Parathyroid adenoma (tissue), 2 donors: ENCODE measurements at regions not wholly inside any gene's neighbourhood (a gene's known extent, or its start where the extent isn't known, plus 50 kb on each side); places are given as distances from the start of the nearest gene placed in this dataset.
A peak's percentile ranks its signal among the peaks of the same experiment; 100 is the strongest.

Experiments used
- H2AFZ ChIP-seq: fragments of 300-600 bp; sonication (generic); one replicate; pipeline ENCODE4 v1.7.0; 2017; ENCODE audit warnings: antibody characterized with exemption, mild to moderate bottlenecking
- H3K27ac ChIP-seq: fragments of 300-600 bp; sonication (generic); one replicate; pipeline ENCODE4 v1.7.0; 2017
- H3K27me3 ChIP-seq: fragments of 300-600 bp; sonication (generic); one replicate; pipeline ENCODE4 v1.7.0; 2017; ENCODE audit warnings: low read length; ENCODE audit not compliant: control insufficient read depth, insufficient read depth
- H3K36me3 ChIP-seq: fragments of 300-600 bp; sonication (generic); one replicate; pipeline ENCODE4 v1.7.0; 2017; ENCODE audit warnings: low read length; ENCODE audit not compliant: control insufficient read depth, insufficient read depth
- H3K4me1 ChIP-seq: fragments of 300-600 bp; sonication (generic); one replicate; pipeline ENCODE4 v1.7.0; 2017; ENCODE audit warnings: control low read depth
- H3K4me2 ChIP-seq: fragments of 300-600 bp; sonication (generic); one replicate; pipeline ENCODE4 v1.7.0; 2017; ENCODE audit warnings: low read length
- H3K4me3 ChIP-seq: fragments of 300-600 bp; sonication (generic); one replicate; pipeline ENCODE4 v1.7.0; 2017; ENCODE audit warnings: low read depth, low read length
- H3K79me2 ChIP-seq: fragments of 300-600 bp; sonication (generic); one replicate; pipeline ENCODE4 v1.7.0; 2017; ENCODE audit warnings: control low read depth
- H3K9ac ChIP-seq: fragments of 300-600 bp; sonication (generic); one replicate; pipeline ENCODE4 v1.7.0; 2017; ENCODE audit warnings: mild to moderate bottlenecking
- H3K9me3 ChIP-seq: fragments of 300-600 bp; sonication (generic); one replicate; pipeline ENCODE4 v1.7.0; 2017; ENCODE audit warnings: low read length; ENCODE audit not compliant: control insufficient read depth
- TF ChIP-seq, protein P1 (sequence below): fragments of 300-600 bp; sonication (generic); IDR thresholded peaks from one replicate; pipeline ENCODE4 v1.7.0; 2017; ENCODE audit warnings: antibody characterized with exemption, mild to moderate bottlenecking
- donor health status: primary hyperparathyroidism.

DNA sequence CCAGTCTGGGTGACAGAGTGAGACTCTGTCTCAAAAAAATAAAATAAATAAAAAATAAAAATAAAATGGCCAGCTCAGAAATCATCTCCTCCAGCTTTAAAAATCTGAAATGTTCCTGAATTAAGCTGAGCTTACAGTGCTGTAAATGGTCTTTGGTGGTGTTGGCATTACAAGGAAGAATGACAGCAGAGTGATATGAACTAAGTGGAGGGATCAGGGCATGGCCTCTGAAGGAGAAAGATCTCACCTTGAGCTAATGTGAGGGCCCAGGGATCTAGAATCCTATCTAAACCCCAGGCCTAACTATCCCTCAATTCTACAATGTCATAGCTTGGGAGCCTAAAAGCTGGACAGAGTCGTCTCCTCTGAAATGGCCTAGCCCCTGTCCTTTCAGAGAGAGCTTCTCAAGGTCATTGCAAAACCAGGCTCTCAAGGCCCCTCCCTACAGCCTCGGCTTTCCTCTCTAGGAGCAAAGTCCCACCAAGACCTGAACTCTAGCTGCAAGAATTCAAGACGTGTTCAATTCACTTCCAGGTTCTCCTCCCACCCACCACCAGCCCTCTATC lies 345.4 kb downstream of the BUD13 start:
- Histone ChIP-seq H3K4me1 (peaks cover 3% of the 10 kb centered on the region), H3K36me3 (no peaks in the 10 kb centered on the region), H3K79me2 (no peaks in the 10 kb centered on the region), H3K9me3 (no peaks in the 10 kb centered on the region), H3K9ac (no peak overlapping the region), H3K27me3 (no peaks in the 10 kb centered on the region), H2AFZ (peak overlapping the region; percentile 17), H3K4me3 (no peak overlapping the region), H3K27ac (no peak overlapping the region), H3K4me2 (no peak overlapping the region)
- TF ChIP-seq, protein P1, sequence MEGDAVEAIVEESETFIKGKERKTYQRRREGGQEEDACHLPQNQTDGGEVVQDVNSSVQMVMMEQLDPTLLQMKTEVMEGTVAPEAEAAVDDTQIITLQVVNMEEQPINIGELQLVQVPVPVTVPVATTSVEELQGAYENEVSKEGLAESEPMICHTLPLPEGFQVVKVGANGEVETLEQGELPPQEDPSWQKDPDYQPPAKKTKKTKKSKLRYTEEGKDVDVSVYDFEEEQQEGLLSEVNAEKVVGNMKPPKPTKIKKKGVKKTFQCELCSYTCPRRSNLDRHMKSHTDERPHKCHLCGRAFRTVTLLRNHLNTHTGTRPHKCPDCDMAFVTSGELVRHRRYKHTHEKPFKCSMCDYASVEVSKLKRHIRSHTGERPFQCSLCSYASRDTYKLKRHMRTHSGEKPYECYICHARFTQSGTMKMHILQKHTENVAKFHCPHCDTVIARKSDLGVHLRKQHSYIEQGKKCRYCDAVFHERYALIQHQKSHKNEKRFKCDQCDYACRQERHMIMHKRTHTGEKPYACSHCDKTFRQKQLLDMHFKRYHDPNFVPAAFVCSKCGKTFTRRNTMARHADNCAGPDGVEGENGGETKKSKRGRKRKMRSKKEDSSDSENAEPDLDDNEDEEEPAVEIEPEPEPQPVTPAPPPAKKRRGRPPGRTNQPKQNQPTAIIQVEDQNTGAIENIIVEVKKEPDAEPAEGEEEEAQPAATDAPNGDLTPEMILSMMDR, result no peak

DNA sequence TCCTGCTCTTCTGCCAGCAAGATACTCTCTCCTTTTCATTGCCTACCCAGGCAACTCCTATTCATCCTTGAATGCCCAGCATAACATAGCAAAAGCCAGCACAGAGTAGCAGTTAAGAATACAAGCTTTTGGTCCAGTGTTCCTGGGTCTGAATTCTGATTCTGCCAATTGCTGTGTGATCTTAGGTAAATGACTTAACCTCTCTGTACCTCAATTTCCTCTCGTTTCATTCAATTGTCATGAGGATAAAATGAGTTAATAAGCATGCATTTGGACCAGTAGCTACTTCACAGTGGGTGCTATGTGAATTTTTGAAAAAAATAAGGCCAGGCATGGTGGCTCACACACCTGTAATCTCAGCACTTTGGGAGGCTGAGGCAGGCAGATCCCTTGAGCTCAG lies 346.0 kb downstream of the BUD13 start:
- no peak overlapping the region for H3K9ac ChIP-seq
- H3K79me2 ChIP-seq, result no peaks in the 10 kb centered on the region
- TF ChIP-seq, protein P1, result no peak
- H3K4me3 ChIP-seq, result no peak overlapping the region
- H3K27ac ChIP-seq, result no peak overlapping the region
- H3K4me1 ChIP-seq, result peaks cover 3% of the 10 kb centered on the region
- H3K9me3 ChIP-seq, result no peaks in the 10 kb centered on the region
- no peaks in the 10 kb centered on the region for H3K36me3 ChIP-seq
- H3K27me3 ChIP-seq, result no peaks in the 10 kb centered on the region
- no peak overlapping the region for H3K4me2 ChIP-seq
- no peak overlapping the region for H2AFZ ChIP-seq

GRCh38 chr11:116424615-116425261 lies 348.0 kb downstream of the BUD13 start:
- no peaks in the 10 kb centered on the region for H3K9me3 ChIP-seq
- H3K79me2 ChIP-seq, result no peaks in the 10 kb centered on the region
- no peak overlapping the region for H3K4me2 ChIP-seq
- no peaks in the 10 kb centered on the region for H3K36me3 ChIP-seq
- H2AFZ ChIP-seq, result no peak overlapping the region
- peaks cover 3% of the 10 kb centered on the region for H3K4me1 ChIP-seq
- H3K9ac ChIP-seq, result no peak overlapping the region
- no peak overlapping the region for H3K27ac ChIP-seq
- no peaks in the 10 kb centered on the region for H3K27me3 ChIP-seq
- TF ChIP-seq, protein P1, result no peak
- H3K4me3 ChIP-seq, result no peak overlapping the region

DNA sequence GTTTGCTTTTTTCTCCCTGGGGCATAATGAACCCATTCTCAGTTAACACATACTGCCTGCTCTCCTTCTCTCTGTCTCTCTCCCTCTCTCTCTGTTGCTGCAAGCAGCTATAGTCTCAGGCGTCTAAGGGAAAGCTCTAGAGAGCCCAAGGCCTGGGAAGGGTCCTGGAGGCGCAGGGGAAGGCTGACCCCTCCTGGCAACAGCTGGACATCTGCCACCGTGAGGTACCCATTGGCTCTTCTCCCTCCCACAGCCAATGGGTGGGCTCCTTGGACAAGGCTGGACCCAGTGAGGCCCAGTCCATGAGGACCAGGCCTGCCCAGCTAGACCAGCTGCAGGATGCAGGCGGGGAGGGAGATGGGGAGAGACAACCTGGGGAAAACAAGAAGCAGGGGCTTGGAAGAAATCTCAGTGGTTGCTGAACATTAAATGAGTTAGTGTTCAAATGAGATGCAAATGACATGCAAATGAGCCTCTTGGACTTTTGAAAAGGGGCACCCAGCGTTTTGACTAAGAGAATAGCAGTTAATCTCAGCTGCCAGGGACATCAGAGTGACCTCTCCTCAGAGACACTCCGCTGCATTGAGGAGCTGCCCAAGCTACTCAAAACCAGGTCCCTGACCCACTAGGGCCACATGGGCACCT lies 349.7 kb downstream of the BUD13 start:
- H3K4me1 ChIP-seq, result peaks cover 3% of the 10 kb centered on the region
- TF ChIP-seq, protein P1, result no peak
- H2AFZ ChIP-seq, result no peak overlapping the region
- no peaks in the 10 kb centered on the region for H3K79me2 ChIP-seq
- no peak overlapping the region for H3K9ac ChIP-seq
- no peaks in the 10 kb centered on the region for H3K27me3 ChIP-seq
- H3K4me3 ChIP-seq, result no peak overlapping the region
- no peak overlapping the region for H3K27ac ChIP-seq
- no peak overlapping the region for H3K4me2 ChIP-seq
- no peaks in the 10 kb centered on the region for H3K36me3 ChIP-seq
- H3K9me3 ChIP-seq, result no peaks in the 10 kb centered on the region
